Astrocyte of the spinal cord (primary cell): ENCODE measurements at regions not wholly inside any gene's neighbourhood (a gene's known extent, or its start where the extent isn't known, plus 50 kb on each side); places are given as distances from the start of the nearest gene placed in this dataset.
"Not testable (repeated sequence)": the region's sequence is repeated elsewhere in the genome, so short reads cannot be mapped to it uniquely, and the experiment has no call there.

ENCODE experiments used
- DNase-seq: peaks from one replicate; pipeline ENCODE4 v3.0.0; 2011; ENCODE audit warnings: low read depth, low spot score
- H3K4me3 ChIP-seq: 2 replicates; pipeline ENCODE4 v1.5.1; 2011; ENCODE audit warnings: low read depth, mild to moderate bottlenecking, low read length, moderate library complexity
- CTCF ChIP-seq: IDR thresholded peaks from 2 replicates; pipeline ENCODE4 v1.5.1; 2012; ENCODE audit warnings: low read depth, mild to moderate bottlenecking, low read length, inconsistent platforms
- in situ Hi-C: cut with HindIII; loops from 2 replicates; pipeline ENCODE4 v1.10.0; 2017; ENCODE audit warnings: low sequenced_read_pairs

DNA sequence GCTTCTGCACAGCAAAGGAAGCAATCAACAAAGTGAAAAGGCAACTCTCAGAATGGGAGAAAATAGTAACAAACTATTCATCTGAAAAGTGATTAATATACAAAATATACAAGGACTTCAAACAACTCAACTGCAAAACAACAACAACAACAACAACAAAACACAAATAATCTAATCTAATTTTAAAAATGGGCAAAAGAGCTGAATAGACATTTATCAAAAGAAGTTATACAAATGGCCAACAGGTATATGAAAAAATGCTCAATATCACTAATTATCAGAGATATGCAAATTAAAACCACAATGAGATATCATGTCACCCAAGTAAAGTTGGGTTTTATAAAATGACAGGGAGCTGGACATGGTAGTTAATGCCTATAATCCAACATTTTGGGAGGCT, 602.8 kb upstream of the DIAPH2 start:
- no peak for TF ChIP-seq CTCF
- DNase-seq: no peak
- H3K4me3 ChIP-seq: no peak overlapping the region
- in situ Hi-C loops: no loop called here

DNA sequence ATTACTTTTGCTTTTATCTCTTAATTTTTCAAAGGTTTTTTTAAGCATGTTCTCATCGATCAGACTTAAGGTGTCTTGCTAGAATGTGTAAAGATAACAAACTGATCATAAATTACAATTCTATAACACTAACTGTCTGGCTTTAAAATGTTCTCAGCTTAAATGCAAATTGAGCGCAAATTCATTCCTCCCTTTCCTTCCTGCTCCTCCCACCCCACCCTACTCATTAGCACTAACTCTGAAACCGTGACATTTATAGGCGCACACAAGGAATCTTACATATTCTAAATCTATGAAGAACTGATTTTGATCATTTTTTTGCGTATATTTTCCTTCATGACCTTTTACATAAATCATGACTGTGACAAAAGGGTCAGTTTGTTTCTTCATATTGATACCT, 590.0 kb upstream of the DIAPH2 start:
- DNase-seq: no peak
- in situ Hi-C loops: no loop called here
- no peak for TF ChIP-seq CTCF
- H3K4me3 ChIP-seq: no peak overlapping the region

GRCh38 chrX:96098471-96098870, 586.2 kb upstream of the DIAPH2 start:
- no peak for DNase-seq
- H3K4me3 ChIP-seq: no peak overlapping the region
- in situ Hi-C loops: no loop called here
- no peak for TF ChIP-seq CTCF

- no peak overlapping the region for H3K4me3 ChIP-seq
- in situ Hi-C loops: no loop called here
- TF ChIP-seq CTCF: no peak
- DNase-seq: no peak
Measured at GRCh38 chrX:96102997-96103396, 581.6 kb upstream of the DIAPH2 start.

DNA sequence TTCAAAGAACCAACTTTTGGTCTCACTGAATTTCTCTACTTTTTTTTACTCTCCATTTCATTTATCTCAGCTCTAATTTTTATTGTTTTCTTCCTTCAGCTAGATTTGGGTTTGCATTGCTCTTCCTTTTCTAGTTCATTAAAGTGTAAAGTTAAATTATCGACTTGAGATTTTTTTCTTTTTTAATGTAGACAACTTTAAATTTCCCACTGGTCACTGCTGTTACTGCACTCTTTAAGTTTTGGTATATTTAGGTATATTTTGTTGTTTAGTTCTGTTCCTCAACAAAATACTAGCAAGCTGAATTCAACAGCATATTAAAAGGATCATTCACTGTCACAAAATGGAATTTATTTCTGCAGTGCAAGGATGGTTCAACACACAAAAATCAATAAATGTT, 572.0 kb upstream of the DIAPH2 start:
- DNase-seq: no peak
- in situ Hi-C loops: no loop called here
- no peak for TF ChIP-seq CTCF
- H3K4me3 ChIP-seq: no peak overlapping the region

DNA sequence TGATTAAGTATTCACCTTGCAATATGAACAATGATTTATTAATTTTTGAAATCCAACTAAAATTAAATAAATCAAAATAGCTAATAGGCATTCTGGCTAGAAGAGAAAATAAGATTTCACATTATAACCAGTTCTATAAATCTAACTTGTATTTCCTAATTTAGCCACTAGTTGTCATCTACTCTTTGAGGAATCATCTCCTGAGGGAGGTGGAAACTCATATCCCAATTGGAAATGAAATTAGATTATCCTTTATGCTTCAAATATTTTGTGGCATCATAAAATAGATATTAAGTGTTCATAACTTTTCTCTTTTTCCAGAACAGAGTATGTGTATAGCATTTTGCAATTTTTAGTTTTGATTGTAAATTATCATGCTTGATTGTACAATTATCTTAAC, 558.5 kb upstream of the DIAPH2 start:
- H3K4me3 ChIP-seq: no peak overlapping the region
- no peak for DNase-seq
- in situ Hi-C loops: no loop called here
- TF ChIP-seq CTCF: no peak

GRCh38 chrX:96128058-96128457, 556.6 kb upstream of the DIAPH2 start:
- in situ Hi-C loops, DNase-seq: not testable (repeated sequence)

More at GRCh38 chrX:96128058-96128457, 556.6 kb upstream of the DIAPH2 start:
- H3K4me3 ChIP-seq: not testable (repeated sequence)
